Right lobe of liver (tissue), 6 donors: ENCODE measurements at regions not wholly inside any gene's neighbourhood (a gene's known extent, or its start where the extent isn't known, plus 50 kb on each side); places are given as distances from the start of the nearest gene placed in this dataset.

Experiments used
- ATAC-seq, 4 donors: fragments of 200-7000 bp; cut with Tn5 transposase; one replicate each; pipeline ENCODE4 v1.9.1; 2020; ENCODE audit warnings: mild to moderate bottlenecking in 4 of 4, moderate library complexity in 4 of 4
- DNase-seq, 3 donors: peaks; one replicate each; pipeline ENCODE4 v3.0.0-alpha.2; 2020
- H3K27ac ChIP-seq, 3 donors: fragments of 200-600 bp; one replicate each; pipeline ENCODE4 v1.8.0; 2022
- H3K27me3 ChIP-seq, 2 donors: fragments of 200-600 bp; one replicate each; pipeline ENCODE4 v1.8.0; 2022
- H3K36me3 ChIP-seq, 4 donors: fragments of 200-600 bp; sonication (generic) in 1 of 4; one replicate each; pipeline versions ENCODE4 v1.5.1 to v1.8.0; 2017 to 2022; ENCODE audit warnings: control low read depth in 1 of 4
- H3K4me1 ChIP-seq, 4 donors: fragments of 200-600 bp; sonication (generic) in 1 of 4; one replicate each; pipeline versions ENCODE4 v1.5.1 to v1.8.0; 2017 to 2022; ENCODE audit warnings: control low read depth in 1 of 4
- H3K4me3 ChIP-seq, 3 donors: fragments of 200-600 bp; one replicate each; pipeline ENCODE4 v1.8.0; 2022
- H3K9me3 ChIP-seq, 4 donors: fragments of 200-600 bp; sonication (generic) in 1 of 4; one replicate each; pipeline versions ENCODE4 v1.5.1 to v1.8.0; 2017 to 2022; ENCODE audit warnings: control low read depth in 1 of 4
- CTCF ChIP-seq, 4 donors: fragments of 200-600 bp in 3 of 4; fragments of 450-650 bp in 1 of 4; IDR thresholded peaks; one replicate each; pipeline versions ENCODE4 v1.5.1 to v1.8.0; 2016 to 2022; ENCODE audit warnings: antibody characterized with exemption in 4 of 4, mild to moderate bottlenecking in 2 of 4
- POLR2A ChIP-seq: fragments of 450-650 bp; IDR thresholded peaks from one replicate; pipeline ENCODE4 v1.6.1; 2017; ENCODE audit warnings: antibody characterized with exemption, mild to moderate bottlenecking
- WGBS: methylation state at CpG from one replicate; pipeline ENCODE4 v1.1.6; 2018; ENCODE audit warnings: low coverage, low lambda C conversion rate; ENCODE audit not compliant: insufficient coverage; ENCODE audit errors: missing lambda C conversion rate; 5-methylcytosine and 5-hydroxymethylcytosine counted together
- intact Hi-C, 2 donors: fragments of 100-400 bp; cut with DNase I; formaldehyde crosslinking; loops; one replicate each; pipeline versions ENCODE4 v1.11.2 to v1.14.1; 2022
- donor health status: DM: no; HTN: yes; CAD: no.
- donor health status: DM: no; HTN: no; CAD: no.
- donor health status: DM: no; HTN: no; CAD: no.
- donor health status: DM: no; HTN: yes; CAD: no.
- donor health status: DM: no; HTN: yes; CAD: no.

GRCh38 chr1:72482736-72483413 lies 200.5 kb upstream of the NEGR1 start:
- Histone ChIP-seq H3K9me3 (no peaks in the 10 kb centered on the region), H3K36me3 (no peaks in the 10 kb centered on the region), H3K27ac (no peak overlapping the region), H3K27me3 (no peaks in the 10 kb centered on the region), H3K4me3 (no peak overlapping the region), H3K4me1 (no peaks in the 10 kb centered on the region)
- 39% methylated on average over 6 of the region's 6 CpGs for WGBS
- ATAC-seq = no peak
- TF ChIP-seq CTCF (IDR thresholded peaks at IDR 0.05) (no peak), POLR2A (no peak)
- intact Hi-C loops = no loop called here
- no peak for DNase-seq

GRCh38 chr1:72481420-72481970 lies 199.2 kb upstream of the NEGR1 start:
- Histone ChIP-seq H3K27me3 (no peaks in the 10 kb centered on the region), H3K9me3 (no peaks in the 10 kb centered on the region), H3K4me1 (no peaks in the 10 kb centered on the region), H3K4me3 (no peak overlapping the region), H3K27ac (no peak overlapping the region), H3K36me3 (no peaks in the 10 kb centered on the region)
- no peak for ATAC-seq
- intact Hi-C loops = no loop called here
- TF ChIP-seq CTCF (IDR thresholded peaks at IDR 0.05) = no peak
- no peak for TF ChIP-seq POLR2A
- DNase-seq = peak in 1 of 3 donors; percentile 11
- WGBS = 67% methylated on average over 3 of the region's 5 CpGs

DNA sequence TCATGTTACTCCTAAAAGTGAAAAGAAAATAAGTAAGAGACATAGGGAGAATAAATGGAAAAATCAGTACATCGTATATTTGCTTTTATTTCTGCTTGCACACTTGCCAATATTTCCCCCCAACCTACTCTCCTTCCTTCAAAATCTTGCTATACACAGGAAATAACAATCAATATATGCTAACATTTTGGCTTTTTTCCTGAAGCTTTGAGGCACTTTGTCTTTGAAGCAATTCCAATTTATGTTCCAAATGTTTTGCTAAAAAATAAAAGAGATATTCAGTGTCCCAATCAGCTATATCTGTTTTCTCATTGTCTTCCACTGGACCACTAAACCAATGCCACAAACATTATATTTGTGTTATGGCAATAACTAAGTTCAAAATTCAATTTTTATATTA lies 184.0 kb upstream of the NEGR1 start:
- Histone ChIP-seq H3K27me3 (no peaks in the 10 kb centered on the region), H3K4me3 (no peak overlapping the region), H3K27ac (no peak overlapping the region), H3K4me1 (no peaks in the 10 kb centered on the region), H3K9me3 (no peaks in the 10 kb centered on the region), H3K36me3 (no peaks in the 10 kb centered on the region)
- no peak for DNase-seq
- 60% methylated on average over 1 of the region's 1 CpG for WGBS
- no peak for ATAC-seq
- intact Hi-C loops = no loop called here
- TF ChIP-seq POLR2A (no peak), CTCF (IDR thresholded peaks at IDR 0.05) (no peak)

DNA sequence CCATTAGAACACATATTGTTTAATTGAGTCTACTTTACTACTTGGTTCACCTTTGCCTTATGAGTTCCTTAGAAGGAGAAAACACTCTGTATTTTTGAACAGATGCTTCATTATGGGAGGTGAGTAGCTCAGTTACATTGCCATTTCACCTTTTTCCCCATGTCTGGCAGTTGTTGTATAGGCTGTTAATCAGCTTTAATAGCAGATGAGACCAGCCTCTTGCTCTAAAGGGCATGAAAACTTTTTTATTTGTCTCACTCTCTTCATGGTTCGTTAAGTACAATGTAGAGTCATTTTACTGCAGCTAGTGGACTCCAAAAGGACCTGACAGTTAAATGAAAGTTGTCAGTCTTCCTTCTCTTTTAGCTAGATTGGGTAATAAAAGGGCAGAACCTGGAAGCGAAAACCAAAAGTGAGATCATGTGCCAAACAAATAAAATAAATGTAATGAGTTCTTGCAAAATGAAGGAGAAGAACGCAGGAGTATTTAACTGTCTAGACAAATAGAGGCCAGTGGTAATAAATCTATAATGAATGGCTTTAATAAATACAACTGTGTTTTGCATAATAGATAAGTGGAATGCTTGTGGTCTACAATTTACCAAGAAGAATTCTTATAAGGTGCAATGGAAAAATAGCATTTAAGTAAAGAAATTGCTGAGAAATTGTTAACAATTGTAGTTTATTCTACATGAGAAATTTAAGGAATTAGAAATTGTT lies 180.0 kb upstream of the NEGR1 start:
- Histone ChIP-seq H3K4me1 (no peaks in the 10 kb centered on the region), H3K36me3 (no peaks in the 10 kb centered on the region), H3K27ac (no peak overlapping the region), H3K27me3 (no peaks in the 10 kb centered on the region), H3K4me3 (no peak overlapping the region), H3K9me3 (no peaks in the 10 kb centered on the region)
- 28% methylated on average over 3 of the region's 3 CpGs for WGBS
- ATAC-seq (no peak), DNase-seq (no peak)
- intact Hi-C loops = no loop called here
- TF ChIP-seq POLR2A (no peak), CTCF (IDR thresholded peaks at IDR 0.05) (no peak)
